GM10266 (cell line): ENCODE measurements at regions not wholly inside any gene's neighbourhood (a gene's known extent, or its start where the extent isn't known, plus 50 kb on each side); places are given as distances from the start of the nearest gene placed in this dataset.

Experiments
- DNase-seq: peaks from one replicate; pipeline ENCODE4 v3.0.0; 2012; ENCODE audit errors: extremely low spot score
- TF ChIP-seq, protein P1 (sequence below): IDR thresholded peaks from 2 replicates; pipeline ENCODE4 v1.5.1; 2012; ENCODE audit warnings: mild to moderate bottlenecking, low read depth; ENCODE audit not compliant: control insufficient read depth, insufficient read depth; ENCODE audit errors: missing control alignments

DNA sequence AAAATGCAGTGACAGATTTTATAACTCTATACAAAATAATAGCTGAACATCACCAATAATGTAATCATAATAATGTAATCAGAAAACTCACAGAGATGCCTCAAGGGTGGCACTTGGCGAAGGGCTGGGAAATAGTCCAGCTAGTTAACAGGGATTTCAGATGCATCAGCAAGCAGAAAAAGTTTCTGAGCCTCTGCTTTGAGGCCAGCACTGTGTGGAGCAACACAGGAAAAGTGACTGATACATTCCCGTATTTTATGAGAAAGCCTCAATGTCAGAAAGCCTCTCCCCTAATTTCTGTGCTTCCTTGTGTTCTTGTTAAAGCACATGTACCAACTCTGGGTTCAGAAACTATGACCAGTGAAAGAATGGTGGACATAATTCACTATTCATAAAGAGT, 304.8 kb downstream of the VPS13C start:
- TF ChIP-seq, protein P1, sequence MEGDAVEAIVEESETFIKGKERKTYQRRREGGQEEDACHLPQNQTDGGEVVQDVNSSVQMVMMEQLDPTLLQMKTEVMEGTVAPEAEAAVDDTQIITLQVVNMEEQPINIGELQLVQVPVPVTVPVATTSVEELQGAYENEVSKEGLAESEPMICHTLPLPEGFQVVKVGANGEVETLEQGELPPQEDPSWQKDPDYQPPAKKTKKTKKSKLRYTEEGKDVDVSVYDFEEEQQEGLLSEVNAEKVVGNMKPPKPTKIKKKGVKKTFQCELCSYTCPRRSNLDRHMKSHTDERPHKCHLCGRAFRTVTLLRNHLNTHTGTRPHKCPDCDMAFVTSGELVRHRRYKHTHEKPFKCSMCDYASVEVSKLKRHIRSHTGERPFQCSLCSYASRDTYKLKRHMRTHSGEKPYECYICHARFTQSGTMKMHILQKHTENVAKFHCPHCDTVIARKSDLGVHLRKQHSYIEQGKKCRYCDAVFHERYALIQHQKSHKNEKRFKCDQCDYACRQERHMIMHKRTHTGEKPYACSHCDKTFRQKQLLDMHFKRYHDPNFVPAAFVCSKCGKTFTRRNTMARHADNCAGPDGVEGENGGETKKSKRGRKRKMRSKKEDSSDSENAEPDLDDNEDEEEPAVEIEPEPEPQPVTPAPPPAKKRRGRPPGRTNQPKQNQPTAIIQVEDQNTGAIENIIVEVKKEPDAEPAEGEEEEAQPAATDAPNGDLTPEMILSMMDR: no peak
- DNase-seq: no peak

DNA sequence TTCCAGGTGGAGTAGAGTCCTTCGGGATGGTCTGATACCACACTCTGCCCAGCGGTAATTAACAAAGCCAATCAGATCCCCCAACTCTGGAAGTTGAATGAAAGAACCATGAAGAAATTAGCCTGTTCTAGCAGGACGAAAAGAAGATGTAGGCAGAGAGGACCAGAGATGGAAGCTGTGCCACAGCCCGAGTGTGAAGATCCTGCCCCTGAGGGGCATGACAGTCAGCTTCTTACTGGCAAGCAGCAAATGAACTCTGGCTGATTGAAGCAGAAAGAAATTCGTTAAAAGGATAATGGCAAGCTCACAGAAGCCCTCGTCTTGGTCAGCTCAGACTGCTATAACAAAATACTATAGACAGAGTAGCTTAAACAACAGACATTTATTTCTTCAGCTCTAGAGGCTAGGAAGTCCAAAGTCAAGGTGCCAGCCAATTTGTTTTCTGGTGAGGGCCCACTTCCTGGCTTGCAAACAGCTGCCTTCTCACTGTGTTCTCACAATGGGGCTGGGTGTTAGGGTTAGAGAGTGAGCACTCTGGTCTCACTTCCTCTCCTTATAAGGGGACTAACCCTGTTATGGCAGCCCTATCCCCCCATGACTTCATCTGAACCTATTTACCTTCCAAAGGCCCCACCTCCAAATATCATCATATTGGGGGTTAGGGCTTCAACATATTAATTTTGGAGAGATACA, 307.1 kb downstream of the VPS13C start:
- TF ChIP-seq, protein P1: no peak
- DNase-seq: no peak

DNA sequence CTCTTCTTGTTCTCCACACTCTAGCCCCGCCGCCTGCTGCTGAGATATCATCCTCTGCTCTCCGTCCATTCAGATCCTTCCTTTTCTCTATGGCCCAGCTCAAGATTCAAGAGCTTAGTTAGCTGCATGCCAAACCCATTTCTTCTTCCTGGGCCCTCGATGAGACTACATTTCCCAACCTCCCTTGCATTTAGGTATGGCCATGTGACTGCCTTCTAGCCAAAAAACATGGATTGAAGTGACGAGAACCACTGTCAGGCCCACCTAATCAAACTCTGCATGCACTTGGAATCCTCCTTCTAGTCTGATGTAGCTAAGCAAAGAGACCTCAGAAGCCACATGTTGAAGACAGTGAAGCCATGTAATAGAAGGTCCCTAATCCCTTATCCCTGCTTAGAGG, 308.2 kb downstream of the VPS13C start:
- TF ChIP-seq, protein P1: no peak
- DNase-seq: no peak

DNA sequence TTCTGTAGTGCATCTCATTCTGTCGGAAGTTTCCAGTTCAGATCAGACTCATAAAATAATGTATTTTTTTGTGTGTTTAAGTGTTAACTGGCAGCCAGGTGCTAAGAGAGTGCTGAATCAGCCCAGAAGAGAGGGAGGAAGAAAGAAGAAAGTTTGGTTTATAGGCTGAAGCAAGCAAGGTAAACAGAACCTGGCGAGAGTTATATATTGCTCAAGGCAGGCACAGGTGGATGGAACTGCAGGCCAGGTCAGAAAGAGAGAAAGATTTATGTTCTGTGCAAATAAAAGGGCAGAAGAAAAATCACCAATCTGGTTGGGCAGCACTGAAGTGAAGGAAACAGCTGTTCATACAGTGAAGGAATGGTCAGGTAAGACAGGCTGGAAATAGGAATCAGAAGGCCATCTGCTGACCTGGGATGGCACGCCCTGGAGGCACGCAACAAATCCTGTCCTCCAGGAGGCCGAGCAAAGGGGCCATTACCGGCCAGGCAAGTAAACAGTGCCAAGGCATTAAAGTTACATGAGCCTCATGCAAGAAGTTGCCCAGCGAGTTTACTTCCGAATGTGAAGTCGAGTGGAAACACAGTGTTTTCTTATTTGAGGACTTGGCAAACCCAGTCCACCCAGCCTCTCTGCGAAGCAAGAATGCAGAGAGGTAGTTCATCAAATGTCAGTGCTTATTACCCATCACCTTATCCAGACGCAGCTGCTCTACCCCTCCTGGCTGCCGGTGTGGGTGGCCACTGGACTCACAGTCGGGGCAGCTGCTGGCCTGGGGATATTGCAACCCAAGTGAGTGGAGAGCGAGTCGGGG, 309.8 kb downstream of the VPS13C start:
- TF ChIP-seq, protein P1: no peak
- DNase-seq: no peak

DNA sequence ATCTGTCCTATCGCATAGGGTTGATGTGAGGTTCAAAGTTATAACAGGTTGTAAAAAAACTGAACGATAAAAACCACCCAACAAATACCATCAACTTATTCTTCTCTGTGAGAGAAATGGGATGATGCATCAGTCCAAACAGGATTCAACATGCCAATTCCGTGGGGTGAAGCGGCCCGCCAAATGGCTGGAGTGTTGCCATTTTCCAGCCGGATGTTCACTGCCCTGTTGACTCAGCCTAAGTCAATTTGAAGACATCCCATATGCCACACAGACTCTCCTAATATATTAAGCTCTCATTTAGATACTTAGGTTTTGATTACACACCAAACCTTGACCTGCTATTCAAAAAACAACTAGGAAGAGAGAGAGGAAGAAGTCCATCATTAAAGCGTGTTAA, 311.1 kb downstream of the VPS13C start:
- TF ChIP-seq, protein P1: no peak
- no peak for DNase-seq

DNA sequence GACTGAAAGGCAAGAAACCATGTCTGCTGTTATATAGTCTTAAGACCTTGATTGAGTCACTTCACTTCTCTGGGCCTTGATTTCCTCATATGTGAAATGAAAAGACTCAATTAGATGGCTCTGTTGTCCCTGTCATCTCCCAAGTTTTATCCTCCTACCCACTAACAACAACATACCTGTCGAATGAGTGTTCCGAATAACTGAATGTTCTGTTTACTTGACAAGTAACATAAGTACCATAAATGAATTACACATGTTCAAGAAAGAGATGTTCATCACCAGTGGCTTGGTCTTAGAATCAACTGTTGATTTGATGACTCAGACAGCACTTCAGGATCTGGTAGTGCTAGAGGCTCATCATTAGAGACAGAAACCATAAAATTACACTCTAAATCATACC, 311.7 kb downstream of the VPS13C start:
- no peak for DNase-seq
- TF ChIP-seq, protein P1: no peak

DNA sequence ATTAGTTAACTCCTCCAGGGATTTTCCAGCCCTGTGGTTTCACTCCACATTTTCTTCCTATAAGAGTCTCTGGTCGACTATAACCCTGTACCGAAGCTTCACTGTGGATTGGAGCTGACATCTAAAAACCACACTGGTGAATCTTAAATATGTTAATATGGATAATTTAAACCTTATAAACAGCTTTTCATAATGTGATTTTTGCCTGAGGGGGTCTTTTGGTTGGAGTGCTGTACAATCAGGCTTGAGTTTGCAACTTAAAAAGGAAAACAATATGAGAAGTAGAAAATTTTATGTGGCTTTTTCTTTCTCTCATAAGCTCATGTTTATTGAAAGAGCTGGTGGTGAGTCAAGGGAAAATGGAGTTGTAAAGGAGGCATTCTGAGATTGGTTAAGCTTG, 313.7 kb downstream of the VPS13C start:
- TF ChIP-seq, protein P1: no peak
- DNase-seq: no peak
